Upper lobe of left lung (tissue), 4 donors: ENCODE measurements at regions not wholly inside any gene's neighbourhood (a gene's known extent, or its start where the extent isn't known, plus 50 kb on each side); places are given as distances from the start of the nearest gene placed in this dataset.

ENCODE experiments used
- POLR2A ChIP-seq, 4 donors: fragments of 450-650 bp; IDR thresholded peaks; one replicate each; pipeline ENCODE4 v1.5.1; 2016 to 2017; ENCODE audit warnings: antibody characterized with exemption in 4 of 4, mild to moderate bottlenecking in 2 of 4
- POLR2AphosphoS5 ChIP-seq, 2 donors: sonication (generic); formaldehyde crosslinking; IDR thresholded peaks; one replicate each; pipeline ENCODE4 v1.5.1; 2017; ENCODE audit warnings: antibody characterized with exemption in 2 of 2
- TF ChIP-seq, protein P1 (sequence below), 6 experiments: fragments of 450-650 bp in 4 of 6; fragments of 200-600 bp in 2 of 6; sonication (generic) in 2 of 6; IDR thresholded peaks; one replicate each; pipeline ENCODE4 v1.5.1; 2016 to 2019; ENCODE audit warnings: antibody characterized with exemption in 6 of 6

DNA sequence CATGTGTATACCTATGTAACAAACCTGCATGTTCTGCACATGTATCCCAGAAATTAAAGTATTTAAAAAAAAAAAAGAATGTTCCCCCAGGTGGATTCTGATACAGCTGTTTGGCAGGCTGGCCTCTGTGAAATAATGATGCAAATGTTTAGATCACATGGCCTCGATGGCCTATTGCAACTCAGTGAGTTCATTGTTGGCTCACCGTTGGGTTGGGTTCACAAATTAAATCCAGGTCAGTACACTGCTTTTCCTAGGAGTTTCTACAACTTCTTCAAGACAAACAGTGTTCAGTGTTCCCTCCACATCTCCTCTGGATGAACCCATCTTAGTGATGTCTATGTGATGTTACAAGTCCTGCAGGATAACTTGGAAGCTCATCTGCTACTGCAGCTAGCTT, 58.3 kb upstream of the STXBP6 start:
- no peak for TF ChIP-seq POLR2A (IDR thresholded peaks at IDR 0.05)
- no peak for TF ChIP-seq POLR2AphosphoS5 (IDR thresholded peaks at IDR 0.05)
- TF ChIP-seq, protein P1, sequence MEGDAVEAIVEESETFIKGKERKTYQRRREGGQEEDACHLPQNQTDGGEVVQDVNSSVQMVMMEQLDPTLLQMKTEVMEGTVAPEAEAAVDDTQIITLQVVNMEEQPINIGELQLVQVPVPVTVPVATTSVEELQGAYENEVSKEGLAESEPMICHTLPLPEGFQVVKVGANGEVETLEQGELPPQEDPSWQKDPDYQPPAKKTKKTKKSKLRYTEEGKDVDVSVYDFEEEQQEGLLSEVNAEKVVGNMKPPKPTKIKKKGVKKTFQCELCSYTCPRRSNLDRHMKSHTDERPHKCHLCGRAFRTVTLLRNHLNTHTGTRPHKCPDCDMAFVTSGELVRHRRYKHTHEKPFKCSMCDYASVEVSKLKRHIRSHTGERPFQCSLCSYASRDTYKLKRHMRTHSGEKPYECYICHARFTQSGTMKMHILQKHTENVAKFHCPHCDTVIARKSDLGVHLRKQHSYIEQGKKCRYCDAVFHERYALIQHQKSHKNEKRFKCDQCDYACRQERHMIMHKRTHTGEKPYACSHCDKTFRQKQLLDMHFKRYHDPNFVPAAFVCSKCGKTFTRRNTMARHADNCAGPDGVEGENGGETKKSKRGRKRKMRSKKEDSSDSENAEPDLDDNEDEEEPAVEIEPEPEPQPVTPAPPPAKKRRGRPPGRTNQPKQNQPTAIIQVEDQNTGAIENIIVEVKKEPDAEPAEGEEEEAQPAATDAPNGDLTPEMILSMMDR (IDR thresholded peaks at IDR 0.05) = no peak
